SK-N-SH (cell line): ENCODE measurements at regions not wholly inside any gene's neighbourhood (a gene's known extent, or its start where the extent isn't known, plus 50 kb on each side); places are given as distances from the start of the nearest gene placed in this dataset.

ENCODE experiments used
- CTCF ChIA-PET: fragments of 300-600, 350-600 bp; formaldehyde crosslinking; extraction: SDS; loops from one replicate; lab custom pipeline; 2021; lab: Yijun Ruan, JAX
- POLR2A ChIA-PET: fragments of 350-600 bp; sonication (Branson Sonifier 250); formaldehyde crosslinking; extraction: SDS; loops from one replicate; lab custom pipeline; 2020; ENCODE audit warnings: antibody characterized with exemption, inconsistent platforms; lab: Yijun Ruan, JAX
- DNase-seq: peaks from one replicate; pipeline ENCODE4 v3.0.0; 2012
- H2AFZ ChIP-seq: fragments of 200-600 bp; sonication (generic); 2 replicates; pipeline ENCODE4 v1.8.1; 2016; ENCODE audit warnings: antibody characterized with exemption, mild to moderate bottlenecking, low read depth
- H3F3A ChIP-seq: fragments of 200-600 bp; sonication (generic); replicated peaks from 2 replicates; pipeline ENCODE3; 2016; ENCODE audit warnings: antibody characterized with exemption, mild to moderate bottlenecking; ENCODE audit not compliant: insufficient read depth
- H3K27ac ChIP-seq, 2 experiments: fragments of 200-500 bp in 1 of 2; fragments of 200-600 bp in 1 of 2; sonication (Bioruptor generic) in 1 of 2; sonication (generic), shearing (Covaris generic) in 1 of 2; 2 replicates each; pipeline versions ENCODE4 v1.5.1 to v1.6.1; 2014 to 2016; ENCODE audit warnings: low read depth in 2 of 2, inconsistent platforms in 1 of 2, low read length in 1 of 2, mild to moderate bottlenecking in 1 of 2, mixed read lengths in 1 of 2
- H3K27me3 ChIP-seq: fragments of 200-600 bp; sonication (generic), shearing (Covaris generic); 2 replicates; pipeline ENCODE4 v1.6.1; 2016; ENCODE audit warnings: mixed run types; ENCODE audit not compliant: insufficient read depth
- H3K36me3 ChIP-seq, 2 experiments: fragments of 200-500 bp in 1 of 2; fragments of 200-600 bp in 1 of 2; sonication (Bioruptor generic) in 1 of 2; sonication (generic) in 1 of 2; replicated peaks in 1 of 2; 2 replicates each; pipeline versions ENCODE3 to v1.5.1; 2014 to 2016; ENCODE audit warnings: low read length in 1 of 2, mild to moderate bottlenecking in 1 of 2; ENCODE audit not compliant: insufficient read depth in 2 of 2, control insufficient read depth in 1 of 2
- H3K4me1 ChIP-seq, 2 experiments: fragments of 200-500 bp in 1 of 2; fragments of 200-600 bp in 1 of 2; sonication (Bioruptor generic) in 1 of 2; sonication (generic), shearing (Covaris generic) in 1 of 2; 2 replicates each; pipeline versions ENCODE4 v1.5.1 to v1.6.1; 2014 to 2016; ENCODE audit warnings: low read depth in 1 of 2, low read length in 1 of 2, mixed run types in 1 of 2; ENCODE audit not compliant: insufficient read depth in 2 of 2, control insufficient read depth in 1 of 2
- H3K4me2 ChIP-seq: fragments of 200-600 bp; sonication (generic), shearing (Covaris generic); 2 replicates; pipeline ENCODE4 v1.6.1; 2017; ENCODE audit warnings: mixed run types
- H3K4me3 ChIP-seq, 2 experiments: fragments of 200-500 bp in 1 of 2; fragments of 200-600 bp in 1 of 2; sonication (Bioruptor generic) in 1 of 2; sonication (generic), shearing (Covaris generic) in 1 of 2; 2 replicates each; pipeline versions ENCODE4 v1.5.1 to v1.8.1; 2014 to 2016; ENCODE audit warnings: low read depth in 2 of 2, inconsistent platforms in 1 of 2, low read length in 1 of 2, mild to moderate bottlenecking in 1 of 2, mixed read lengths in 1 of 2, moderate library complexity in 1 of 2
- H3K79me2 ChIP-seq: fragments of 200-600 bp; sonication (generic); 2 replicates; pipeline ENCODE4 v1.8.1; 2017; ENCODE audit warnings: mild to moderate bottlenecking; ENCODE audit not compliant: insufficient read depth
- H3K9ac ChIP-seq: fragments of 200-600 bp; sonication (generic); 2 replicates; pipeline ENCODE4 v1.6.1; 2017; ENCODE audit warnings: mixed run types
- H3K9me2 ChIP-seq: fragments of 200-600 bp; sonication (generic); 2 replicates; pipeline ENCODE4 v1.6.1; 2017; ENCODE audit warnings: mixed run types
- H3K9me3 ChIP-seq: fragments of 200-600 bp; sonication (generic); 2 replicates; pipeline ENCODE4 v1.6.1; 2017; ENCODE audit warnings: mixed run types, mild to moderate bottlenecking, moderate library complexity
- H4K20me1 ChIP-seq: fragments of 200-600 bp; sonication (generic); 2 replicates; pipeline ENCODE4 v1.6.1; 2017; ENCODE audit warnings: mild to moderate bottlenecking, mixed run types; ENCODE audit not compliant: insufficient read depth
- CTCF ChIP-seq: fragments of 200-600 bp; sonication (generic); IDR thresholded peaks from 2 replicates; pipeline ENCODE4 v1.6.1; 2017; ENCODE audit warnings: antibody characterized with exemption, mild to moderate bottlenecking, moderate library complexity
- ELF1 ChIP-seq: IDR thresholded peaks from 2 replicates; pipeline ENCODE4 v1.4.0; 2012
- EP300 ChIP-seq, 2 experiments: IDR thresholded peaks; 2 replicates each; pipeline versions ENCODE4 v1.4.0 to v1.6.1; 2012; ENCODE audit warnings: borderline replicate concordance in 1 of 2, low read depth in 1 of 2, low read length in 1 of 2
- EZH2phosphoT487 ChIP-seq: fragments of 200-600 bp; sonication (generic); IDR thresholded peaks from 2 replicates; pipeline ENCODE4 v1.6.1; 2017; ENCODE audit warnings: low read depth, mixed run types, mild to moderate bottlenecking, antibody characterized with exemption, moderate library complexity, borderline replicate concordance
- FOSL2 ChIP-seq: IDR thresholded peaks from 2 replicates; pipeline ENCODE4 v1.4.0; 2012; ENCODE audit warnings: low read depth, mild to moderate bottlenecking, moderate library complexity, borderline replicate concordance
- FOXM1 ChIP-seq: IDR thresholded peaks from 2 replicates; pipeline ENCODE4 v1.4.0; 2012; ENCODE audit warnings: low read depth, mild to moderate bottlenecking
- GATA2 ChIP-seq: sonication (generic); formaldehyde crosslinking; IDR thresholded peaks from 2 replicates; pipeline ENCODE4 v1.5.0; 2020; ENCODE audit warnings: mild to moderate bottlenecking, missing genetic modification reagents
- JUND ChIP-seq: IDR thresholded peaks from 2 replicates; pipeline ENCODE4 v1.4.0; 2012
- MAX ChIP-seq: IDR thresholded peaks from 2 replicates; pipeline ENCODE4 v1.4.0; 2012; ENCODE audit warnings: low read depth
- MXI1 ChIP-seq: IDR thresholded peaks from 2 replicates; pipeline ENCODE4 v1.6.1; 2012; ENCODE audit warnings: mild to moderate bottlenecking, low read depth, low read length, improper control_type of control experiment
- RFX5 ChIP-seq: IDR thresholded peaks from 2 replicates; pipeline ENCODE4 v1.6.1; 2012; ENCODE audit warnings: mild to moderate bottlenecking, improper control_type of control experiment, low read length
- RXRA ChIP-seq: IDR thresholded peaks from 2 replicates; pipeline ENCODE4 v1.4.0; 2012; ENCODE audit warnings: low read depth, mild to moderate bottlenecking, borderline replicate concordance
- SIN3A ChIP-seq: IDR thresholded peaks from 2 replicates; pipeline ENCODE4 v1.6.1; 2012; ENCODE audit warnings: low read depth, mild to moderate bottlenecking, low read length, moderate library complexity, borderline replicate concordance
- TAF1 ChIP-seq: IDR thresholded peaks from 2 replicates; pipeline ENCODE4 v1.6.1; 2012; ENCODE audit warnings: low read depth, mild to moderate bottlenecking, low read length, moderate library complexity, borderline replicate concordance
- TCF12 ChIP-seq: IDR thresholded peaks from 2 replicates; pipeline ENCODE4 v1.4.0; 2012
- TEAD4 ChIP-seq: IDR thresholded peaks from 2 replicates; pipeline ENCODE4 v1.4.0; 2012; ENCODE audit warnings: mild to moderate bottlenecking, borderline replicate concordance; ENCODE audit not compliant: insufficient read depth
- USF2 ChIP-seq: fragments of 150-350 bp; IDR thresholded peaks from 2 replicates; pipeline ENCODE4 v1.6.1; 2017; ENCODE audit warnings: antibody characterized with exemption, low read length, low read depth, borderline replicate concordance
- ZBTB33 ChIP-seq: IDR thresholded peaks from 2 replicates; pipeline ENCODE4 v1.4.0; 2012; ENCODE audit warnings: low read depth, borderline replicate concordance
- WGBS: methylation state at CpG from one replicate; pipeline ENCODE4 v1.1.6; 2017; ENCODE audit warnings: low lambda C conversion rate; 5-methylcytosine and 5-hydroxymethylcytosine counted together

GRCh38 chr5:92863666-92864065 lies 717.4 kb downstream of the NR2F1-AS1 start:
- no peaks in the 10 kb centered on the region for H3K27me3 ChIP-seq
- WGBS: 92% methylated on average over 2 of the region's 2 CpGs
- CTCF ChIA-PET: no interaction called here
- TF ChIP-seq EP300 (IDR thresholded peaks at IDR 0.05; ENCODE audit: borderline replicate concordance in 1 of 2, low read depth in 1 of 2, low read length in 1 of 2): no peak
- no peak for TF ChIP-seq JUND
- TF ChIP-seq FOSL2: no peak
- TF ChIP-seq EZH2phosphoT487: no peak
- no peak for TF ChIP-seq SIN3A
- no peak for TF ChIP-seq RFX5
- TF ChIP-seq CTCF: no peak
- no peak for TF ChIP-seq FOXM1
- no peak for TF ChIP-seq USF2
- TF ChIP-seq MAX: no peak
- TF ChIP-seq GATA2: no peak
- TF ChIP-seq TCF12: no peak
- no peak for TF ChIP-seq TAF1
- no peak for TF ChIP-seq MXI1
- no peak for TF ChIP-seq ELF1
- no peak for TF ChIP-seq TEAD4
- TF ChIP-seq RXRA: no peak
- no peak for TF ChIP-seq ZBTB33
- no peak overlapping the region for H3K4me3 ChIP-seq
- POLR2A ChIA-PET: no interaction called here
- H3K9me2 ChIP-seq: no peaks in the 10 kb centered on the region
- no peaks in the 10 kb centered on the region for H3K9me3 ChIP-seq
- no peak for DNase-seq
- H3K9ac ChIP-seq: no peak overlapping the region
- H3F3A ChIP-seq: no peaks in the 10 kb centered on the region
- no peak overlapping the region for H3K27ac ChIP-seq
- no peaks in the 10 kb centered on the region for H3K79me2 ChIP-seq
- H3K4me2 ChIP-seq: no peak overlapping the region
- H4K20me1 ChIP-seq: no peaks in the 10 kb centered on the region
- no peaks in the 10 kb centered on the region for H3K36me3 ChIP-seq
- H2AFZ ChIP-seq: no peak overlapping the region
- H3K4me1 ChIP-seq: no peaks in the 10 kb centered on the region
